HG03139 (cell line): ENCODE measurements at regions not wholly inside any gene's neighbourhood (a gene's known extent, or its start where the extent isn't known, plus 50 kb on each side); places are given as distances from the start of the nearest gene placed in this dataset.

ENCODE experiments used
- ATAC-seq: cut with Tn5 transposase; IDR thresholded peaks from one replicate; pipeline ENCODE4 v1.9.1; 2021; ENCODE audit not compliant: unreplicated experiment

DNA sequence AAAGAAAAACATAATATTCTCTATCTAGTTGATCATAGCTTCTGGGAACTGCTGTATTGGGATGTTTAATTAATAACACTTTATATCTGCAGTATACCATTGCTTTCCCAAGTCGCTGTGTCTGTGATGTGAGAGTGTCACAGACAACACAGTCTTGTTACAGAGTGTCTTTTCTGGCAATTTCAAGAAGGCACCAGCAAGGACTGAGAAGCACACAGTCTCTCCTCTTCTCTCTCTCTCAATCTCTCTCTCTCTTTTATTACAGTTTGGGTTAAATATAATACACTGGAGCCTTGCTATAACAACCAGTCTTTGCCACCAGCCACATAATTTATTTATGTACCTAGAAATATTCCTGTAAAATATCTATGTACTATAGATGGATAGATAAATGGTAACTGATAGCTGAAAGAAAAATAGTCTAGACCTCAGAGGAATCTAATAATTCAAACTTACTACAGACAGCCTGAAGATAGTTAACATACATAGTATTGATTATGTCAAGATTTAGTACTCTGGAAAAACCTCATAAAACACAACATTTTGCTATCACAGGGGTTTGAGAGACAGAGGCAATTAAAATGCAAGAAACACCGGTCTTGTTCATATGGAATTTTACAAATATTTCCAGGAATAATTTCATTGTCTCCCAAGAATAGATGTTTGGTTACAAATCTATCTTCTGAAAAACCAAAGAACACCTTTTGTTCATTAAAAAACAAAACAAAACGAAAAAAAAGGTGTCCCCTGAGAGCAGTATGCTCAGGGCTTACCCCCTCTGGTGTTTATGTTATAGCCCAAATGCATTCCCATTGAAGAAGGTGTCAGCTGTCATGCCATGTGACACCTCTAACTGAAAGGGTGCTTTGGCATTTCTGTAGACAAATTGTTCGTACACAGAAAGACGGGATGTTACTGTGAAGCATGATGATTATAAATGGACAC, 507.8 kb downstream of the TBC1D4 start:
- ATAC-seq = no peak

DNA sequence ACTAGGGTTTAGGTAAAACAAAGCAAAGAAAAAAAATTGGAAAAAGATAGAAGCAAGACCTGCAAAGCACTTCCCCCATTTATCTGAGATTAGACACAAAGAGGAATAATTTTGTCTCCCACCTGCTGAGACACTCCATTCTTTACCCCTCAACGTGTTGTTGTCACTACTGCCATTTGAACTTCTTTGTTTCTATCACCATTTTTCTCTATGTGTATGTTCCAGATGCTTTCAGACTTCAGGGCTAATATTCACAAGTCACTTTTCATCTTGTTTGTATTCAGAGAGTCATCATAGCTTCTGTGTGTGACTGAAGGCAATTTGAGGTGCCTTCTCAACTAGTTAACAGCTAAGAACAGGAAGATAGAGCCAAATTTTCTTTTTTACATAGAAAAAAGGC, 512.5 kb downstream of the TBC1D4 start:
- ATAC-seq = no peak

DNA sequence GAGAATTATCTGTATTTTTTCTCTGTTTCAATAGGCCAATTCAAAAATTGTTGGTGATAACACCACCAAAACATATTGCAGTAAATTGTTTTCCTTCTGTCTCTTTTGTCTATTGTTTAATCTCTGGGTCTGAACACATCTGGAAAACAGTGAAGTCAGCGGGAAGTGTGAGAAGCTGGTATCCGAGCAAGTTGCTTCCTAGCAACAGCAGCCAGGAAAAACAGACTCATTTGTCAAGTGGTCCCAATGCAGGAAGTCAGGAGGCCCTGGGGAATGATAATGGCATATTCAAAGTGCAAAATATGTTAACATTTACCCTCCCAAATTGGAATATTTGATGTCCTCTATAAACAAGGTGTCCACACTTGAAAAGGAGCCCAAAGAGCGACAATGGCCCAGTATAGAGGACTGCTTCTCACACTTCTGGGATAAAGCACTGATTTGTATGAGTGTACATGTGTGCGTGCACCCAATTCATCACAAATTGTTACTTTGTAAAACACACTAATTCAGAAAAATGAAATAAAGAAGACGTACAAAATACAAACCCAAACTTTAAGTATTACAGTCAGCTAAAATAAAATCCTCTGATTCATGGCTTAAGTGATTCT, 515.0 kb downstream of the TBC1D4 start:
- no peak for ATAC-seq

DNA sequence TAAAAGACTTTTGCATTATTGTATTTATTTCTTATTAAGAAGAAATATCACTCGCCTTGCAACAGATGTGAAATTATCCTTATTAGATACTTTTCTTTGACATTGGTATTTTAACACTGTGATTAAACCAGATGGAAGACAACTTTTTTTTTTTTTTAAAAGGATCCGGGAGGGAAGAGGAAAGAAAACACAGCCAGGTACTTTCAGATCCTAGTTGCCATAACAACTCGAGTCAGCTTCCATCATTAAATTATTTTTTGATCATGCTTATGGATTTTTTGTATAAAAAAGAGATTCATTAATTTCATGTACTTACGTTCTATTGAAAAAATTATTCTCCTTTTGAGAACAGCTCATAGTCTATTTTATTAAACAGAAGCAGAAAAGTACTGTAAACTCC, 515.7 kb downstream of the TBC1D4 start:
- no peak for ATAC-seq

DNA sequence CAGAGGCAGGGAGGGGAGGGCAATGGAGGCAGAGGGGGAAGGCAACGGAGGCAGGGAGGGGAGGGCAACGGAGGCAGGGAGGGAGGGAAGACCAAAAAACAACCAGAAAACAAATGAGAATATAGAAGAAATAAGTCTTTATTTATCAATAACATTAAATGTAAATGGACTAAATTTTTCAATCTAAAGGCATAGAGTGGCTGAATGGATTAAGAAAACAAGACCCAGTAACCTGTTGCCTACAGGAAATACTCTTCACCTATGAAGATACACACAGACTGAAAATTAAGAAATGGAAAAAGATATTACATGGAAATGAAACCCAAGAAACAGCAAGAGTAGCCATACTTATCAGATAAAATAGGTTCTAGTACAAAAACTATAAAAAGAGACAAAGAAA, 536.3 kb downstream of the TBC1D4 start:
- no peak for ATAC-seq

DNA sequence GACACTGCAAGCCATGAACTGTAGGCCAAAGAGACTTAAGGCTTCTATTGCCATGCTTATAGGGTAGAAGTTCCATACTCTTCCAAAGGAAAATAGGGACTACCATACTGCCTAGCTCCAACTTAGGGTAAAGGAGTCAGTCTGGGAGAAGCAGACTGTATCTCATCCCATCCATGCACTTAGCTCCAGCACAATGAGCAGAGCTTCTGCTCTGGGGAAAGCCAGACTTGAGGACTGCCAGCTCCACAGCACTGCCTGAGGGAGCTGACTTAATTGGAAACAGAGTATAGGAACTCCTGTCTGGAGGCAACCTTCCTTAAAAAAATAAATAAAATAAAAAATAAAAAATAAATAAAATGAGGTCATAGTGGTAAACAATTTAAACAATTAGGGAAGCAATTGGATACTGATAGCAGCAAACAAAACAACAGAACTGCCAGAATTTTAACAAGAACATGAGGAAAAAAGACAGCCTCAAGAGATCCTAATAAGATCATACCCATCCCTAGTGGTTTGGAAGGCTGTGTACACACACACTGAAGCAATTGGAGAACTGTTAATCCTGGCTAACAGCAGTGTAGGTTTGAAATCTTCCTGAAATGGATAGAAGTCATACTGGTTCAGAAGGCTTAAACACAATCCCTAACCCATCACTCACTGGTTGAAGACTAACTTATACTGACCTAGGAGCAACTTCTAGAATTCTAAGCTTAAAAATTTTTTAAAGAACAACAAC, 550.1 kb downstream of the TBC1D4 start:
- no peak for ATAC-seq

DNA sequence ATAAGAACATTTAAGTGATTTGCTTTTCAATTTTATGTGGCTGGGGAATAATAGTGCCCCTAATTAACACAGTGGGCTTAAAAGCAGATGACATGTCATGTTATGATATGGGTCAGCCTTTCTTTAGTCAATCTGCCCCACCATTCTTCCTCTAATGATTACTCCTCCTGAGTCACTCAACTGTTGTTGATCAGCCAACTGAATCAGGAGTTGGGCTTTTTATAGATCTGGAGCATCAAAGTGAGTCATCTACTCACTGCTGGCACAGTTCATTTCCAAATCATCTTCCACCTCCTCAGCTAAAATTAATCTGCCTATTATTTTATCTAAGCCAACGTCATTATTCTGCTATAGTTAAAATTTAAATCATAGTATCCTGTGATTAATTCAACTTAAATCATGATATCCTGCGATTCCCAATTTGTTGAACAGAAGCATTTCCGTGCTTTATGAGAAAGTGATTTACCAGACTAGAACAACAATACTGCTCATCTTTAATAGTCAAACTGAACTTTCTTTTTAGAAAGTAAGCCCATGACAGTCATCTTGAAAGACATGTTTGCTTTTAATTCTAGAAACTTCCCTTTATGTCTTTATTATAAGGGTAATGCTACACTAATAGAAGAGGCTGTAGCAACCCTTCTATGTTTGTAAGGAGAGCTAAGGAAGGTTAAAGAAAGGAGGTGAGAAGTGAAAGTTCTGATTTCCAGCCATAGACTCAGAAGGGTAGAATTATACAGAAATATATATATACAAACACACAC, 551.4 kb downstream of the TBC1D4 start:
- no peak for ATAC-seq

DNA sequence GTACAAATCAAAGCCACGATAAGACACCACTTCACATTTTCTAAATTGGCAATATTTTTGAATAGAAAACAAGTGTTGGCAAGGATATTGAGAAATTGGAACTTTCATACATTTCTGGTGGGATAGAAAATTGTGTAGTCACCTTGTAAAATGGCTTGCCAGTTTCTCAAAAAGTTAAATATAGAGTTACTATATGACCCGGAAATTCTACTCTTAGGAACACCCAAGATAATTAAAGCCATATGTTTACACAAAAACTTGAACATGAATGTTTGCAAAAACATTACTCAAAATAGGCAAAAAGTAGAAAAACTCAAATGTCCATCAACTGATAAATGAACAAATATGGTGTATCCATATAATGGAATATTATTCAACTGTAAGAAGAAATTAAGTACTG, 552.5 kb downstream of the TBC1D4 start:
- ATAC-seq = no peak

DNA sequence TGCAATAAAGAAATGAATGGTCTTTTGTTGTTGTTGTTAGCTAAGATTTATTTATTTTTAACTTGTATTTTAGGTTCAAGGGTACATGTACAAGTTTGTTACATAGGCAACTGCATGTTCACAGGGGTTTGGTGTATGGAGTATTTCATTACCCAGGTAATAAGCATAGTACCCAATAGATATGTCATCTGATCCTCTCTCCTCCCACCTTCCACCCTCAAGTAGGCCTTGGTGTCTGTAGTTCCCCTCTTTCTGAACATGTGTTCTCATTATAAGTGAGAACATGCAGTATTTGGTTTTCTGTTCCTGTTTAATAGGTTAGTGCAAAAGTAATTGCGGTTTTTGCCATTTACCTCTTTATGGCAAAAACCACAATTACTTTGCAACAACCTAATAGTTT, 554.1 kb downstream of the TBC1D4 start:
- no peak for ATAC-seq

DNA sequence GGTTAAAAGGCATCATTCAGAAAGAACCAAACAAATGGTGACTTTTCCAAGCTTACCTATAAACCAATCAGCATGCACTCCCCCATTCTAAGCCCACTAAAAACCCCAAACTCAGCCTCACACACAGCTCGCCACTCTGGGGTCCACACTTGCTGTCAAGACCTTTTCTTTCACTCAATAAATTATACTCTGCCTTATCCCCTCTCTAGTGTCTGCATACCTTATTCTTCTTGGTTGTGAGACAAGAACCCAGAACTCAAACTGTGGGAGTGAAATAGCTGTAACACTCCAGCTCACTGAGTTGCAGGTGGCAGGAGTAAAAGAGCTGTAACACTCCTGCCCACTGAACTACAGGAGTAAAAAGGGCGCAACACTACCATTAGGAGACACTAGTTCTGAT, 559.0 kb downstream of the TBC1D4 start:
- ATAC-seq = no peak

DNA sequence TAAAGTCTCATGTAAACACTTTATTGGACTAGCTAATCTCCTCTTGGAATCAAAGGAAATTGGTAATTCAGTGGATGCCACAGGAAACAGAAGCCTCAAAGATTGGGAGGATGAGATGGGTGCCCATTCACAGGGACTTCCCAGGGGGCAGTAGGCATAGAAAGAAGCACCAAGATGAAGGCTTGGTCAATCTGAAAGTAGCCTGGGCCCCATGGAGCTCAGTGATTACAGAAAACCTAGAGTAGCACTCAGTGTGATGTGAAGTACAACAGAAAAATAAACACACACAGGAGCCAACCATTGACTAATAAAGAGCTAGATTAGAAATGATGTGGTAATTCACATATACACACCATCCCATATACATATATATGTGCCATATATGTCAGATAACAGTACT, 560.6 kb downstream of the TBC1D4 start:
- ATAC-seq = no peak

DNA sequence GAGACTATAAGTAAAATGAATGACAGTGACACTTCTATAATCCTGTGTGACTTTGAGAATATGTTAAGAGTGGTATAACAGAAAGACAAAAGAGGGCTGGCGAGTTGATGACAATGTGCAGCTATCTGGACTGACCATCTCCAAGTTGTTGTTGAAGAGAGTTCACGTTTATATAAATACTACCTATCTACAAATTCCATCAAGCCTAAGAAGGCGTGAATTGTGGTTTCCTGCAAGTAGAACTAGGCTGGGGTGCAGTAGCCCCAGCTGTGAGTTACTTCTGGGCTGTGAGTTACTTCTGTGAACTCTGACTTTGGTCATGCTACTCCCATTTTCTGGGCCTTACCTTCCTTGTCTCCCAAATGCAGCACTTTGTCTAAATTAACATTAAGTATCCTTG, 561.0 kb downstream of the TBC1D4 start:
- no peak for ATAC-seq

DNA sequence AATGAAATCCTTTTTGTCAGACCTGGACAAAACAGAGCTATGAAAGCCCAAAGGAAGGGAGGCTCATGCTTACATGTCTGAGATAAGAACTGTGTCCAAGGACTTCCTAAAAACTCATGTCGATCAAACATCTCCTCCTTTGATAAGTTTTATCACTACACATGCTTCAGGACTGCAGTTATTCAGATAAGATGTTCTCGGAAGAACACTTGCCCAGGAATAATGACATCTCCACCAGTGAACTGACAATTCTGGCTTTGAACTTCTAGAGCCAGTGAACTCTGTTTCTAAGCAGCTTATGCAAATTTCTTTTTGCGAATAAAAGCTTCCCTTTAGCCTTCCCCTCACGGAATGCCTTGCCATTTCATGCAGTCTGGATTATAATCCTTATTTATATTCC, 561.6 kb downstream of the TBC1D4 start:
- no peak for ATAC-seq

DNA sequence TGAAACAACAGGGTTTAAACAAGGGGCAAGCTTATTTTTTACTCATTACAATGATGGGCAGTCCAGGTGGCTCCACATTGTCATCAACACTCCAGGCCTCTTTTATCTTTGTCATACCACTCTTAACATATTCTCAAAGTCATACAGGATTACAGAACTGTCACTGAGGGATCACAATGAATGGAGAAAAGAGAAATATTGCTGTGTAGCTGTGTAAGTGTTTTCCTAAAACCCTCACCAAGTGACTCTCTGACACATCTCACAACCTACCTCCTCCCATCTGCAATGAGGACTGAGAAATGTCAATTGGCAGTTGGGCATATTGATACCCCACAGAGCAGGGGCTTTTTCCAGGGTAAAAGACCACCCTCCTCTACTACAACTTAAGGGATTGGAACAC, 562.1 kb downstream of the TBC1D4 start:
- ATAC-seq = no peak

DNA sequence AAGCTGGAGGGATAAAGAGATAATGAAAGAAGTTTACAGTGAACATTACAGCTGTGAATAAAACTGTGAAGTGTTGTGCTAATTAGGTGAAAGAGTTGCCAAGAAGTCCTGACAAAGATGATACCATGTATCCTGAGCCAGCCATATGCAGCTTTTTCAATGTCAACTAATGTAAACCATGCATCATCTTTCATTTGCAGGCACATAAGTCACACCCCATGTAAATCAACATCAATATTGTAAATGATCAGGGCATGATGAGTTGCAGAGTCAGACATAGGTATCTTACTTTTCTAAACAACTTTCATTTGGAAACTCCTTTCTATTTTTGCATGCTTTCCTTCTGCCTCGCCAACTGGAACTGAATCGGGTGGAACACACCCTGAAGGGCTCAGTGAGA, 569.1 kb downstream of the TBC1D4 start:
- ATAC-seq = no peak

DNA sequence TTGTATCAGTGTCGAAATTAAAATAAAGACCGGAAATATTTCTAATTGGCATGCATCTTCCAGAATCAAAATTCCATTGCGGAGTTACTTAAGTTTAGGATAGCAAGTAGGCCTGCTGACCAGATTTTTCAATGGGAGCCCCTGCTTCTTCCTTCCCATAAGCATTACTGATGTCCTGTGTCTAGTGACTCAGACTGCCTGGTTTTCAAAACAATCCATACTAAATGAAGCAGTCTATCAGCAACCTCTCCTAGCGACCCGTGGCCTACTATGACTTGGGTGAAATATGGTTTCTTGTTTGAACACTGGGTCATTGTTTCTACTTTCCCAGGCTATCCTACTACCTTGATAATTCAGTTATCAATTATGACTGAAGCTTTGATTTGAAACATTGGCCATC, 571.6 kb downstream of the TBC1D4 start:
- no peak for ATAC-seq

DNA sequence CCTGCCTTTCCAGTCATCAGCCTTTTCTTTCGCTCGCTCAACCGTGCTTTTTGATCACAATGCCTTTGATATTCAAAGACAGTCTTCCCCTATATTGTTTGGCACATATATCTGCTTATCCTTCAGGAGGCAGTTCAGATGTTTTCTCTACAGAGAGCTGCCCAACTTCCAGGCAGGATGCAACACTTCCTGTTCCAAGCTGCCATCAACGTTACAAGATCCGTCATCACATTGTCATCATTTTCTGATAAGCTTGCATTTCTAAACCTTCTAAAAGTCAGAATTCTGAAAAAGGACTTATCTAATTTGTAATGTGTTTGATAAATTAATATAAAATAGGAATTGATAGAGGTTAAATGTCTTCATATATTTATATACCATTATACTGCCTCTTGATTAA, 574.2 kb downstream of the TBC1D4 start:
- no peak for ATAC-seq

DNA sequence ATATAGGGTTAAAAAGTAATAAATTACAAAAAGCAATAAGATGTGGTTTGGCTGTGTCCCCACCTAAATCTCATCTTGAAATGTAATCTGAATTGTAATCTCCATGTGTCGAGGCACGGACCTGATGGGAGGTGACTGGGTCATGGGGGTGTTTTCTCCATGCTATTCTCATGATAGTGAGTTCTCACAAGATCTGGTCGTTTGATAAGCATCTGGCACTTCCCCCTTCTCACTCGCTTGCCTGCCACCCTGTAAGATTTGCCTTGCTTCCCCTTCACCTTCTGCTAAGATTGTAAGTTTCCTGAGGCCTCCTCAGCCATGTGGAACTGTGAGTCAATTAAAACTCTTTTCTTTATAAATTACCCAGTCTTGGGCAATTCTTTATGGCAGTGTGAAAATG, 577.4 kb downstream of the TBC1D4 start:
- ATAC-seq = no peak

DNA sequence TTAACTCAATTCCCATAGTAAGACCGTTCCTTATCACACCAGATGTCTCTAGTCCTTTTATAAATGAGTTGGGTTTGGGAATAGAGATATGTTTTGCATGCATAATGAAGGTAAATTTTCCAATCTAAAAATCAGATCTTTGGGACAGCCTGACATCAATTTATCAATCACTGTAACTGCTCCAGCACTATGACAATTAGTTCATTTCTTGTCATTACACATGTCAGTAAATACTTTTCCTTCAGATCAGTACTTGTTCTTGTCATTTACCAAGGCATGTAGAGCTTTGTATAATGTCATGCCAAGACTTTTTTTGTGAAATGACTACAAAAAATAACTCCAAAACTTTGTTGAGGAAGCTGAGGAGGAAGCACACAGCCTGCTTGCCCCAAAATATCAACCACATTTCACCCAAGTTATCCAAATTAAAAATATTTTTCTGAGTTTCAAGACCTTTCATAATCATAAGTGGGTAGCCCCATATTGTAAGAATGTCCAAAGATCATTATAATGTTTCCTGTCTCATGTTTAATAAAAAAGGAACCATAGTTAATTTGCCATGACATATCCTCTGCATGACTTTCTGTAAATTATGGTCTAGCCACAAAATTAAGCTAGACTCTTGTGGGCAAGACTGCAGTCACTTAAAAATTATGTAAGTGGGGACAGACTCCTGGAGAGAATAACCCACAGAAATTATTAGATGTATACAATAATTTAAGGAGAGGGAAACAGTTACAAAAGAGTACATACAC, 586.8 kb downstream of the TBC1D4 start:
- ATAC-seq = no peak

DNA sequence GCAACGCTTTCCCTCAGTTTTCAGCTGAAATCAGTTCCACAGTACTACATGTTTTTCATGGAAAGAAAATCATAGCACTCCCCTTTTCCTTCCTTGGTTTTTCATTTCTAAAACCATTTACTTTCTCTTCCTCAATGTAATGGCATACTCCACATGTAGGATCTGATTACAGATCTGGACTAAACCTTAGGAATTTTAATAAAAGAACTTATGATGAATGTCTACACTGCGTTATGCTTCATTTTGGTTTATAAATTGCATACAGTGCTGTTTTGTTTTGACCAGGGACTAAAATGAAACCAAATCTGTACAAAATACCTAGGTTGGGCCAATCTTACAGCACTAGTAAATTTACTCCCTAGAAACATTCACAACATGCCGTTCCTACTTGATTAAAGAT, 589.9 kb downstream of the TBC1D4 start:
- ATAC-seq = no peak

DNA sequence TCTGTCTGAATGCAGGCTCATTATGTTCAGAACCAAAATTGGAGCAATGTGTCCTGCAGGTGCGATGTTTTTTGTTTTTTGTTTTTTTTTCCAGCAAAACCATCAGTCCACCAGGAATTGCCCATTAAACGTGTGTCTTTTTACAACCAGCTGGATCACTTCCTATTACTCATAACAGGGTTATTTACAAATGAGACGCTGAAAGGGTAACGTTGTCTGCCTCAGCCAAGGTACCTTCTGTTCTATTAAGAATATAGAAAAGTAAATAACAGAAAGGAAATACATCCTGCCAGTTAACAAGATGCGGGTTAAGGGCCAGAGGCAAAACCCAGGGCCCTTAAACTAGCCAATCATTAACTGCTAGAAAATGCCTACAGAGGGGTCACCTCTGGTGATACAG, 590.4 kb downstream of the TBC1D4 start:
- no peak for ATAC-seq
